AG04449 (cell line): ENCODE measurements at regions not wholly inside any gene's neighbourhood (a gene's known extent, or its start where the extent isn't known, plus 50 kb on each side); places are given as distances from the start of the nearest gene placed in this dataset.

ENCODE experiments used
- CTCF ChIA-PET: fragments of 350-600 bp; formaldehyde crosslinking; extraction: SDS; loops from one replicate; lab custom pipeline; 2021; ENCODE audit warnings: antibody characterized with exemption; lab: Yijun Ruan, JAX
- POLR2A ChIA-PET: fragments of 400-600, 350-600 bp; formaldehyde crosslinking; extraction: SDS; loops from one replicate; lab custom pipeline; 2020; ENCODE audit warnings: antibody characterized with exemption, inconsistent platforms; lab: Yijun Ruan, JAX
- DNase-seq: peaks from one replicate; pipeline ENCODE4 v3.0.0-alpha.2; 2010; ENCODE audit warnings: low read depth, low spot score
- H3K4me3 ChIP-seq: 2 replicates; pipeline ENCODE4 v1.5.1; 2011; ENCODE audit warnings: low read depth, mild to moderate bottlenecking, control low read depth, low read length
- CTCF ChIP-seq: IDR thresholded peaks from one replicate; pipeline ENCODE4 v1.5.1; 2011; ENCODE audit warnings: mild to moderate bottlenecking, moderate library complexity, low read length, control low read depth, inconsistent platforms; ENCODE audit not compliant: insufficient read depth; ENCODE audit errors: missing control alignments

GRCh38 chr10:121655254-121656144 lies 57.3 kb upstream of the FGFR2 start:
- ChIA-PET CTCF (no interaction called here), POLR2A (no interaction called here)
- no peak for DNase-seq
- H3K4me3 ChIP-seq = no peak overlapping the region
- no peak for TF ChIP-seq CTCF

GRCh38 chr10:121654021-121654545 lies 55.8 kb upstream of the FGFR2 start:
- CTCF ChIA-PET = interaction anchor here (1.0 kb wide), 1 partner anchor 9 kb away, joined by 3 read pairs; no protein-coding TSS in a partner anchor
- no peak for DNase-seq
- no peak for TF ChIP-seq CTCF

GRCh38 chr10:121653608-121654007 lies 55.4 kb upstream of the FGFR2 start:
- H3K4me3 ChIP-seq = no peak overlapping the region
- POLR2A ChIA-PET = no interaction called here

More at GRCh38 chr10:121654021-121654545, 55.8 kb upstream of the FGFR2 start:
- no peak overlapping the region for H3K4me3 ChIP-seq
- POLR2A ChIA-PET = interaction anchor here (0.6 to 1.0 kb wide), 2 partner anchors 29 to 275 kb away, joined by 3 read pairs; no protein-coding TSS in a partner anchor

GRCh38 chr10:121648493-121648892 lies 50.2 kb upstream of the FGFR2 start:
- H3K4me3 ChIP-seq = no peak overlapping the region
- ChIA-PET CTCF (no interaction called here), POLR2A (no interaction called here)
- no peak for TF ChIP-seq CTCF
- DNase-seq = no peak

More at GRCh38 chr10:121653608-121654007, 55.4 kb upstream of the FGFR2 start:
- CTCF ChIA-PET = interaction anchor here (1.0 kb wide), 1 partner anchor 10 kb away, joined by 3 read pairs; no protein-coding TSS in a partner anchor
- no peak for TF ChIP-seq CTCF
- DNase-seq = no peak

GRCh38 chr10:121648059-121648458 lies 49.8 kb upstream of the FGFR2 start:
- H3K4me3 ChIP-seq = no peak overlapping the region
- no peak for TF ChIP-seq CTCF
- ChIA-PET CTCF (no interaction called here), POLR2A (no interaction called here)
- DNase-seq = no peak
